ENCODE measurements at regions not wholly inside any gene's neighbourhood (a gene's known extent, or its start where the extent isn't known, plus 50 kb on each side); places are given as distances from the start of the nearest gene placed in this dataset.

GRCh38 chr1:189970331-189971230, 507.1 kb downstream of the BRINP3 start:
- TF ChIP-seq, protein P1, sequence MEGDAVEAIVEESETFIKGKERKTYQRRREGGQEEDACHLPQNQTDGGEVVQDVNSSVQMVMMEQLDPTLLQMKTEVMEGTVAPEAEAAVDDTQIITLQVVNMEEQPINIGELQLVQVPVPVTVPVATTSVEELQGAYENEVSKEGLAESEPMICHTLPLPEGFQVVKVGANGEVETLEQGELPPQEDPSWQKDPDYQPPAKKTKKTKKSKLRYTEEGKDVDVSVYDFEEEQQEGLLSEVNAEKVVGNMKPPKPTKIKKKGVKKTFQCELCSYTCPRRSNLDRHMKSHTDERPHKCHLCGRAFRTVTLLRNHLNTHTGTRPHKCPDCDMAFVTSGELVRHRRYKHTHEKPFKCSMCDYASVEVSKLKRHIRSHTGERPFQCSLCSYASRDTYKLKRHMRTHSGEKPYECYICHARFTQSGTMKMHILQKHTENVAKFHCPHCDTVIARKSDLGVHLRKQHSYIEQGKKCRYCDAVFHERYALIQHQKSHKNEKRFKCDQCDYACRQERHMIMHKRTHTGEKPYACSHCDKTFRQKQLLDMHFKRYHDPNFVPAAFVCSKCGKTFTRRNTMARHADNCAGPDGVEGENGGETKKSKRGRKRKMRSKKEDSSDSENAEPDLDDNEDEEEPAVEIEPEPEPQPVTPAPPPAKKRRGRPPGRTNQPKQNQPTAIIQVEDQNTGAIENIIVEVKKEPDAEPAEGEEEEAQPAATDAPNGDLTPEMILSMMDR (IDR thresholded peaks at IDR 0.05; ENCODE audit: low read length) = no peak
- no peak for TF ChIP-seq EZH2 (IDR thresholded peaks at IDR 0.05; ENCODE audit: borderline replicate concordance, low read length)
